Mesendoderm (in vitro differentiated cells): ENCODE measurements at regions not wholly inside any gene's neighbourhood (a gene's known extent, or its start where the extent isn't known, plus 50 kb on each side); places are given as distances from the start of the nearest gene placed in this dataset.

Experiments used
- DNase-seq: peaks from one replicate; pipeline ENCODE4 v3.0.0; 2013
- H2AK5ac ChIP-seq: 2 replicates; pipeline ENCODE4 v1.6.1; 2013; ENCODE audit warnings: low read length, inconsistent platforms
- H2BK120ac ChIP-seq: 2 replicates; pipeline ENCODE4 v1.6.1; 2013; ENCODE audit warnings: low read depth, mild to moderate bottlenecking, low read length, moderate library complexity, mixed read lengths
- H2BK15ac ChIP-seq: replicated peaks from 2 replicates; pipeline ENCODE4 v1.6.1; 2013; ENCODE audit warnings: low read depth, mild to moderate bottlenecking, moderate library complexity
- H2BK5ac ChIP-seq: 2 replicates; pipeline ENCODE4 v1.6.1; 2013; ENCODE audit warnings: low read length, inconsistent platforms
- H3K18ac ChIP-seq: 2 replicates; pipeline ENCODE4 v1.6.1; 2013; ENCODE audit warnings: mild to moderate bottlenecking, low read length, mixed read lengths
- H3K23ac ChIP-seq: one replicate; pipeline ENCODE4 v1.6.1; 2013; ENCODE audit warnings: low read length
- H3K27ac ChIP-seq: 2 replicates; pipeline ENCODE4 v1.5.1; 2013; ENCODE audit warnings: low read depth, mild to moderate bottlenecking, inconsistent platforms, low read length, moderate library complexity
- H3K27me3 ChIP-seq: 2 replicates; pipeline ENCODE4 v1.6.1; 2013; ENCODE audit warnings: low read length, control low read depth, mild to moderate bottlenecking, inconsistent platforms; ENCODE audit not compliant: insufficient read depth, poor library complexity
- H3K36me3 ChIP-seq: 2 replicates; pipeline ENCODE4 v1.6.1; 2013; ENCODE audit warnings: low read length, inconsistent platforms; ENCODE audit not compliant: control insufficient read depth, insufficient read depth
- H3K4ac ChIP-seq: one replicate; pipeline ENCODE4 v1.6.1; 2013; ENCODE audit warnings: low read depth, mild to moderate bottlenecking, low read length, moderate library complexity
- H3K4me1 ChIP-seq: 2 replicates; pipeline ENCODE4 v1.6.1; 2013; ENCODE audit warnings: low read depth, low read length, inconsistent platforms; ENCODE audit not compliant: control insufficient read depth
- H3K4me2 ChIP-seq: 2 replicates; pipeline ENCODE4 v1.6.1; 2013; ENCODE audit warnings: low read length
- H3K4me3 ChIP-seq: 2 replicates; pipeline ENCODE4 v1.5.1; 2013; ENCODE audit warnings: mild to moderate bottlenecking, low read length
- H3K56ac ChIP-seq: one replicate; pipeline ENCODE4 v1.6.1; 2013; ENCODE audit warnings: low read length
- H3K79me1 ChIP-seq: 2 replicates; pipeline ENCODE4 v1.6.1; 2013; ENCODE audit warnings: low read length, inconsistent platforms
- H3K79me2 ChIP-seq: 2 replicates; pipeline ENCODE4 v1.6.1; 2013; ENCODE audit warnings: mild to moderate bottlenecking, low read length; ENCODE audit not compliant: control insufficient read depth, insufficient read depth
- H3K9ac ChIP-seq: 2 replicates; pipeline ENCODE4 v1.6.1; 2013; ENCODE audit warnings: low read length, inconsistent platforms
- H4K5ac ChIP-seq: one replicate; pipeline ENCODE4 v1.6.1; 2013; ENCODE audit warnings: low read length
- H4K8ac ChIP-seq: one replicate; pipeline ENCODE4 v1.6.1; 2013; ENCODE audit warnings: low read depth, mild to moderate bottlenecking, control low read depth, low read length, moderate library complexity
- WGBS: extraction: QIAGEN DNeasy Blood & Tissue Kit; methylation state at CpG from one replicate; pipeline ENCODE4 v1.1.7; 2013; ENCODE audit warnings: low lambda C conversion rate, missing lambda C conversion rate; ENCODE audit not compliant: insufficient coverage; ENCODE audit errors: extremely low coverage; 5-methylcytosine and 5-hydroxymethylcytosine counted together

DNA sequence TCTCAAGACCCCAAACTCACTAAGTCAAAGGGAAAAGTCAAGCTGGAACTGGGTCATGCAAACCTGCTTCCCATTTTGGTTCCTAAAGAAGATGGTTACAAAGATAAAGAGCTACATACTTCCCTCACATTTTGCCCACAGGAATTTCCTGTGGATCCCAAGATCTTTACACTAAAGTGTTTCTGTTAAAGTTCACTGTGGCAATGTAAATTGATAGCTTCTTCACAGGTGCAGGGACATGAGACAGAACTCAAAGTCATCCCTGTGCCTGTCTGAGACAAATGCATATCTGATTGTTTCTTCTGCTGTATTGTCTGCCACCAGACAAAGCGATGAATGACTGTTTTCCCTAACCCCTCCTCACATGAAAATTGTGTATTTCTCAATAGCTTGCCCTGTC lies 567.8 kb downstream of the ZIC1 start:
- Histone ChIP-seq H2BK15ac (no peak overlapping the region), H3K18ac (no peak overlapping the region), H3K4me1 (no peaks in the 10 kb centered on the region), H3K79me1 (no peaks in the 10 kb centered on the region), H3K36me3 (no peaks in the 10 kb centered on the region), H3K4me2 (no peak overlapping the region), H3K4me3 (no peak overlapping the region), H4K5ac (no peak overlapping the region), H3K9ac (no peak overlapping the region), H4K8ac (no peak overlapping the region), H2BK120ac (no peak overlapping the region), H2AK5ac (no peak overlapping the region), H3K27me3 (no peaks in the 10 kb centered on the region), H3K4ac (no peak overlapping the region), H3K23ac (no peak overlapping the region), H3K79me2 (no peaks in the 10 kb centered on the region), H3K27ac (no peak overlapping the region), H2BK5ac (no peak overlapping the region), H3K56ac (no peak overlapping the region)
- whole genome bisulfite sequencing: no CpG with 5 or more reads among the region's 1 CpG
- no peak for DNase-seq

- no peak overlapping the region for H2BK120ac ChIP-seq
- no peak overlapping the region for H2BK5ac ChIP-seq
- DNase-seq: peak; percentile 21
- H2BK15ac ChIP-seq: no peak overlapping the region
- no CpG with 5 or more reads among the region's 1 CpG for WGBS
- H4K8ac ChIP-seq: no peak overlapping the region
- H3K4me2 ChIP-seq: no peak overlapping the region
- H3K4ac ChIP-seq: no peak overlapping the region
- no peak overlapping the region for H3K56ac ChIP-seq
- no peak overlapping the region for H3K27ac ChIP-seq
- H3K23ac ChIP-seq: no peak overlapping the region
- no peak overlapping the region for H4K5ac ChIP-seq
- no peak overlapping the region for H2AK5ac ChIP-seq
- no peak overlapping the region for H3K18ac ChIP-seq
- H3K79me1 ChIP-seq: no peaks in the 10 kb centered on the region
- H3K9ac ChIP-seq: no peak overlapping the region
- no peaks in the 10 kb centered on the region for H3K4me1 ChIP-seq
- H3K79me2 ChIP-seq: no peaks in the 10 kb centered on the region
- H3K36me3 ChIP-seq: no peaks in the 10 kb centered on the region
- H3K4me3 ChIP-seq: no peak overlapping the region
- no peaks in the 10 kb centered on the region for H3K27me3 ChIP-seq
Measured at GRCh38 chr3:147987549-147987948, 578.4 kb downstream of the ZIC1 start.

DNA sequence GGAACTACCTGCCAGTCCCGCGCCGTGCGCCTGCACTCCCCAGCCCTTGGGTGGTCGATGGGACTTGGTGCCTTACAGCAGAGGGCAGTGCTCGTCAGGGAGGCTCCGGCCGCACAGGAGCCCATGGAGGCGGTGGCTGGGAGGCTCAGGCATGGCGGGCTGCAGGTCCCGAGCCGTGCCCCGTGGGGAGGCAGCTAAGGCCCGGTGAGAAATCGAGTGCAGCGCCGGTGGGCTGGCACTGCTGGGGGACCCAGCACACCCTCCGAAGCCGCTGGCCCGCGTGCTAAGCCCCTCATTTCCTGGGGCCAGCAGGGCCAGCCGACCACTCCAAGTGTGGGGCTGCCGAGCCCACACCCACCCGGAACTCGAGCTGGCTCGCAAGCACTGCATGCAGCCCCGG lies 580.2 kb downstream of the ZIC1 start:
- no peak overlapping the region for H3K23ac ChIP-seq
- no peak overlapping the region for H3K56ac ChIP-seq
- H3K79me1 ChIP-seq: no peaks in the 10 kb centered on the region
- H4K8ac ChIP-seq: no peak overlapping the region
- no peak overlapping the region for H2BK5ac ChIP-seq
- H4K5ac ChIP-seq: no peak overlapping the region
- no peaks in the 10 kb centered on the region for H3K36me3 ChIP-seq
- no peak overlapping the region for H3K27ac ChIP-seq
- no peak overlapping the region for H2BK15ac ChIP-seq
- DNase-seq: no peak
- H3K79me2 ChIP-seq: no peaks in the 10 kb centered on the region
- no peak overlapping the region for H2BK120ac ChIP-seq
- no CpG with 5 or more reads among the region's 27 CpGs for WGBS
- no peak overlapping the region for H2AK5ac ChIP-seq
- H3K27me3 ChIP-seq: no peaks in the 10 kb centered on the region
- H3K4me3 ChIP-seq: no peak overlapping the region
- no peak overlapping the region for H3K4ac ChIP-seq
- H3K9ac ChIP-seq: no peak overlapping the region
- no peak overlapping the region for H3K4me2 ChIP-seq
- no peak overlapping the region for H3K18ac ChIP-seq
- H3K4me1 ChIP-seq: no peaks in the 10 kb centered on the region

GRCh38 chr3:148002705-148003205 lies 593.6 kb downstream of the ZIC1 start:
- H3K27me3 ChIP-seq: no peaks in the 10 kb centered on the region
- no peak for DNase-seq
- H2BK120ac ChIP-seq: no peak overlapping the region
- H2BK15ac ChIP-seq: no peak overlapping the region
- H3K4ac ChIP-seq: no peak overlapping the region
- H3K27ac ChIP-seq: no peak overlapping the region
- H3K4me3 ChIP-seq: no peak overlapping the region
- no peak overlapping the region for H4K8ac ChIP-seq
- no peak overlapping the region for H4K5ac ChIP-seq
- H3K18ac ChIP-seq: no peak overlapping the region
- H3K9ac ChIP-seq: no peak overlapping the region
- H3K23ac ChIP-seq: no peak overlapping the region
- H3K79me1 ChIP-seq: no peaks in the 10 kb centered on the region
- H3K4me1 ChIP-seq: no peaks in the 10 kb centered on the region
- no peaks in the 10 kb centered on the region for H3K36me3 ChIP-seq
- H3K79me2 ChIP-seq: no peaks in the 10 kb centered on the region
- H3K56ac ChIP-seq: no peak overlapping the region
- no peak overlapping the region for H3K4me2 ChIP-seq
- WGBS: no CpG with 5 or more reads among the region's 4 CpGs
- H2AK5ac ChIP-seq: no peak overlapping the region
- H2BK5ac ChIP-seq: no peak overlapping the region

GRCh38 chr3:148004331-148004730 lies 595.2 kb downstream of the ZIC1 start:
- H3K9ac ChIP-seq: no peak overlapping the region
- H2AK5ac ChIP-seq: no peak overlapping the region
- no peak overlapping the region for H3K18ac ChIP-seq
- H3K56ac ChIP-seq: no peak overlapping the region
- WGBS: no CpG with 5 or more reads among the region's 3 CpGs
- H3K23ac ChIP-seq: no peak overlapping the region
- H2BK15ac ChIP-seq: no peak overlapping the region
- H4K8ac ChIP-seq: no peak overlapping the region
- H3K27me3 ChIP-seq: no peaks in the 10 kb centered on the region
- H3K4me3 ChIP-seq: no peak overlapping the region
- no peak overlapping the region for H2BK5ac ChIP-seq
- H3K4ac ChIP-seq: no peak overlapping the region
- H3K79me1 ChIP-seq: no peaks in the 10 kb centered on the region
- H3K4me1 ChIP-seq: no peaks in the 10 kb centered on the region
- no peak overlapping the region for H2BK120ac ChIP-seq
- no peak overlapping the region for H3K4me2 ChIP-seq
- H4K5ac ChIP-seq: no peak overlapping the region
- H3K79me2 ChIP-seq: no peaks in the 10 kb centered on the region
- no peaks in the 10 kb centered on the region for H3K36me3 ChIP-seq
- no peak overlapping the region for H3K27ac ChIP-seq
- no peak for DNase-seq

- no peak for DNase-seq
- no peak overlapping the region for H2BK120ac ChIP-seq
- no peaks in the 10 kb centered on the region for H3K79me2 ChIP-seq
- H4K5ac ChIP-seq: no peak overlapping the region
- no peaks in the 10 kb centered on the region for H3K79me1 ChIP-seq
- H3K4me3 ChIP-seq: no peak overlapping the region
- no peak overlapping the region for H4K8ac ChIP-seq
- no peaks in the 10 kb centered on the region for H3K36me3 ChIP-seq
- no peaks in the 10 kb centered on the region for H3K27me3 ChIP-seq
- H3K4me1 ChIP-seq: no peaks in the 10 kb centered on the region
- H2BK15ac ChIP-seq: no peak overlapping the region
- H2BK5ac ChIP-seq: no peak overlapping the region
- H3K9ac ChIP-seq: no peak overlapping the region
- no peak overlapping the region for H3K4me2 ChIP-seq
- no peak overlapping the region for H3K27ac ChIP-seq
- no peak overlapping the region for H3K18ac ChIP-seq
- H3K23ac ChIP-seq: no peak overlapping the region
- no peak overlapping the region for H2AK5ac ChIP-seq
- no peak overlapping the region for H3K4ac ChIP-seq
- no peak overlapping the region for H3K56ac ChIP-seq
- no CpG with 5 or more reads among the region's 2 CpGs for WGBS
Measured at GRCh38 chr3:148005456-148005855, 596.3 kb downstream of the ZIC1 start.
